H7 (cell line): ENCODE measurements at regions not wholly inside any gene's neighbourhood (a gene's known extent, or its start where the extent isn't known, plus 50 kb on each side); places are given as distances from the start of the nearest gene placed in this dataset.
A peak's percentile ranks its signal among the peaks of the same experiment; 100 is the strongest.

Source experiments
- DNase-seq: peaks from one replicate; pipeline ENCODE4 v3.0.0; 2012
- H3K27me3 ChIP-seq: 2 replicates; pipeline ENCODE4 v1.6.0; 2011; ENCODE audit warnings: mild to moderate bottlenecking, low read length; ENCODE audit not compliant: control insufficient read depth, insufficient read depth
- H3K36me3 ChIP-seq: replicated peaks from 2 replicates; pipeline ENCODE4 v1.5.1; 2011; ENCODE audit warnings: low read length; ENCODE audit not compliant: control insufficient read depth, insufficient read depth
- H3K4me3 ChIP-seq: 2 replicates; pipeline ENCODE4 v1.5.1; 2011; ENCODE audit warnings: low read depth, mild to moderate bottlenecking, control low read depth, low read length, moderate library complexity; ENCODE audit not compliant: insufficient read depth

GRCh38 chr4:163988865-163989264 is 494.4 kb downstream of the TMA16 start:
- Histone ChIP-seq H3K4me3 (no peak overlapping the region), H3K36me3 (no peaks in the 10 kb centered on the region), H3K27me3 (no peaks in the 10 kb centered on the region)
- no peak for DNase-seq

DNA sequence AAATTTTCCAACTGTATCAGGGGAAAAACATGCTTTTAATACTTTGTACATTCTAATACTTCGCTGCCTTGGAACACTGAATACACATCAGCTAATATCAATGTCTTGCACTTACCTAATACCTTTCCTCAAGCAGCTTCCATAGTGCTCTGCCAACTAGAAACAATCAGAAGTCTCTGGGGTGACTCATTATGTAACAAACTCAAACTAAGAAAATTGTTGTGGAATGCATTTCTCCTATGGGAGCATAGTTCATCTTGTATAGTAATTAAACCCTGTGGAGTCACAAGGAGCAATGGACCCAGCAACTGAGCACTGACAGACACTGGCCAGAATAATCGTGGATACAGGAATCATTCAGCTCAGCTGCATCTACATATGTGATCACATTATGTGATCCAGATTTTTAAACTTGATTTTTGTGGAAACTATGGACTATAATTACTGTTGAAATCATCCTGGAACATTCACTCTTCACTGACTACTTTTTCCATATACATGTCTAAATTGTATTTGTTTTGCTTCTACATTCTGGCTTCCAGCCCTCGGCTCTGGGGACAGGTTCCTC is 496.9 kb downstream of the TMA16 start:
- no peak overlapping the region for H3K4me3 ChIP-seq
- H3K27me3 ChIP-seq = no peaks in the 10 kb centered on the region
- H3K36me3 ChIP-seq = no peaks in the 10 kb centered on the region
- DNase-seq = no peak

- H3K27me3 ChIP-seq = no peaks in the 10 kb centered on the region
- no peak overlapping the region for H3K4me3 ChIP-seq
- no peaks in the 10 kb centered on the region for H3K36me3 ChIP-seq
- no peak for DNase-seq
These were observed 514.9 kb downstream of the TMA16 start for GRCh38 chr4:164009435-164009834.

GRCh38 chr4:164011791-164012190 is 517.3 kb downstream of the TMA16 start:
- no peaks in the 10 kb centered on the region for H3K36me3 ChIP-seq
- DNase-seq = no peak
- H3K27me3 ChIP-seq = no peaks in the 10 kb centered on the region
- no peak overlapping the region for H3K4me3 ChIP-seq

GRCh38 chr4:164012396-164013027 is 518.0 kb downstream of the TMA16 start:
- Histone ChIP-seq H3K27me3 (no peaks in the 10 kb centered on the region), H3K36me3 (no peaks in the 10 kb centered on the region)
- peak; percentile 10 for DNase-seq

GRCh38 chr4:164021947-164022346 is 527.5 kb downstream of the TMA16 start:
- DNase-seq = no peak
- Histone ChIP-seq H3K27me3 (no peaks in the 10 kb centered on the region), H3K4me3 (no peak overlapping the region), H3K36me3 (no peaks in the 10 kb centered on the region)

More at GRCh38 chr4:164012396-164013027, 518.0 kb downstream of the TMA16 start:
- no peak overlapping the region for H3K4me3 ChIP-seq

GRCh38 chr4:164023214-164023613 is 528.7 kb downstream of the TMA16 start:
- Histone ChIP-seq H3K36me3 (no peaks in the 10 kb centered on the region), H3K27me3 (no peaks in the 10 kb centered on the region), H3K4me3 (no peak overlapping the region)
- DNase-seq = peak; percentile 0

- DNase-seq = no peak
- Histone ChIP-seq H3K27me3 (no peaks in the 10 kb centered on the region), H3K4me3 (no peak overlapping the region), H3K36me3 (no peaks in the 10 kb centered on the region)
These were observed 533.3 kb downstream of the TMA16 start for GRCh38 chr4:164027805-164028204.

- no peak overlapping the region for H3K4me3 ChIP-seq
- no peaks in the 10 kb centered on the region for H3K36me3 ChIP-seq
- DNase-seq = no peak
- H3K27me3 ChIP-seq = no peaks in the 10 kb centered on the region
These were observed 545.0 kb downstream of the TMA16 start for GRCh38 chr4:164039482-164039881.

GRCh38 chr4:164056426-164057142 is 562.1 kb downstream of the TMA16 start:
- DNase-seq = no peak
- Histone ChIP-seq H3K36me3 (no peaks in the 10 kb centered on the region), H3K27me3 (no peaks in the 10 kb centered on the region), H3K4me3 (no peak overlapping the region)

DNA sequence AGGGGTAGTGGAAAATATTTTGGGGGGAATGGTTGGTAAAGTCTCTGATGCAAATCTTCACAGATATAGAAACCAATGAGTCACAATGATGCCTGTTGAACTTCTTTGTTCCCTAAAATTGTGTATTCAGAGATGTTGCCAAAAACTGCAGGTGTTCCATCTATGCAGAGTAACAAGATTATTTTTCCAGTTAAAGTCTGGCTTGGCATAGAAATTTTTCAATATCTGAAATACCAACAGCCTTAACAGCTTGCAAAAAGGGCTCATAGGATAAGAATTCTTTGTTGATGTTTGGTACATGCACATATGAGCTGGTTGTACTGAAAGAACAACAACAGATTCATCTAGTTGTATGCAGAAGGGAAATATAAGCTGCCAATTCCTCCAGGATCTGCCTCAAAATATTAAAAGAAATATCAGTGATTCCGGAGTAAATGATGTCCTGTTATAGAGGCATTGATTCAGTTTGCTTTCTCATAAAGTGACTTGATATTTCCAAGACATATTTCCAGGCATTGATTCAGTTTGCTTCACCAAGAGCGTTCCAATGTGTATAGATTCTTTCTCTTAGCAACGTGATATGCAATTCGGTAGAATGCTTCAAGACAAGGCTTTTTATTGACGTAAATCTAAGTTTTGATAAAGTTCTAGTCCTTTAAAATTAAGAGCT is 564.4 kb downstream of the TMA16 start:
- H3K4me3 ChIP-seq = no peak overlapping the region
- no peak for DNase-seq

DNA sequence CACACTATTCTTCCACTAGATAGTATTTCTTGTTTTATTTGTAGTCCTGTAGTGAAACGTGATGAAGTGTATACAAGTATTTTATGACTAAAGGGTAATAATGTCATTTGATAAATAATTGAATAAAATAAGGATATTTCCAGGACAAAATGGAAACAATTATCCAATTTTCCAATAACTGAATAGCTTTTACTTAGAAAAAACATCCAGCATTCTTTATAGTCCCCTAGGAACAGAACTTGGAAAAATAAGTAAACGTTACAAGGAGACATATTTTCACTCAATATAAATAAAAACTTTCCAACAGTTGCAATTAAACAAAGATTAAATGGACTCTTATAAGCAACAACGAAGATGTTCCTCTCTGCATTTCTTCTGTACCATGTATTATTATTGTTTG is 566.0 kb downstream of the TMA16 start:
- no peaks in the 10 kb centered on the region for H3K27me3 ChIP-seq
- no peak for DNase-seq
- no peaks in the 10 kb centered on the region for H3K36me3 ChIP-seq
- no peak overlapping the region for H3K4me3 ChIP-seq

More for the DNA sequence above, 564.4 kb downstream of the TMA16 start:
- Histone ChIP-seq H3K36me3 (no peaks in the 10 kb centered on the region), H3K27me3 (no peaks in the 10 kb centered on the region)

GRCh38 chr4:164068392-164068791 is 573.9 kb downstream of the TMA16 start:
- H3K4me3 ChIP-seq = no peak overlapping the region
- H3K27me3 ChIP-seq = no peaks in the 10 kb centered on the region
- no peaks in the 10 kb centered on the region for H3K36me3 ChIP-seq
- DNase-seq = no peak

DNA sequence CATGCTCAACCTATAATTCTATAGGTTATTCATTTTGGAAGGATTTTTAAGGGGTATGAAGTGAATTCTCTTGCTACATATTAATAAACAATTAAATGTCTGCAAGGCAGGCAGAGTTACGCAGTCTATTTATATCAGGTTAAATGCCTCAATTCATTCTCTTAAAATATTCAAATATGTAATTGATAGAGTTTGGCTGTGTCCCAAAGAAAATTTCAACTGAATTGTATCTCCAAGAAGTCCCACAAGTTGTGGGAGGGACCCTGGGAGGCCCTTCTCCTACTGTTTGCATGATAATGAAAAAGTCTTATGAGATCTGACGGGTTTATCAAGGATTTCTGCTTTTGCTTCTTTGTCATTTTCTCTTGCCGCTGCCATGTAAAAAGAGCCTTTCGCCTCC is 576.1 kb downstream of the TMA16 start:
- no peak for DNase-seq
- no peak overlapping the region for H3K4me3 ChIP-seq
- H3K27me3 ChIP-seq = no peaks in the 10 kb centered on the region
- H3K36me3 ChIP-seq = no peaks in the 10 kb centered on the region

DNA sequence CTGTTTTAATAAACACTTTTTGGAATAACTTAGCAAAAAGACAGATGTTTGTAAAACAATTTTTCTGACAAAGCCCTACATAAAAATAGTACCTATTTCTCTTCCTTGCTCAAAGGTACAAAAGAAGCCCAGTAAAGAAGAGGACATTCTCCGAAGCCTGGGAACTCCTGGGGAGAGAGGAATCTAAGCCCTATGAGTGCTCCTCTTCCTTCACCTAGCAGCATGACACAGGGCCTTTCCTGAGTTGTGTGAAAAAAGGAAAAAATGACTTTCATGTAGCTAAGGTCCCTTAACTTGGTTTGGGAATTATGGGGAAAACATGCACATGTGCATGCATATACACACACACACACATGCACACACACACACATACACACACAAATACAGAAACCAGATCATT is 586.9 kb downstream of the TMA16 start:
- H3K36me3 ChIP-seq = no peaks in the 10 kb centered on the region
- H3K4me3 ChIP-seq = no peak overlapping the region
- H3K27me3 ChIP-seq = no peaks in the 10 kb centered on the region
- peak; percentile 9 for DNase-seq
